Transverse colon (tissue), 4 donors: ENCODE measurements at regions not wholly inside any gene's neighbourhood (a gene's known extent, or its start where the extent isn't known, plus 50 kb on each side); places are given as distances from the start of the nearest gene placed in this dataset.

Source experiments
- DNase-seq: peaks from one replicate; pipeline ENCODE4 v3.0.0-alpha.2; 2019
- H3K27ac ChIP-seq, 4 donors: fragments of 200-600 bp; sonication (generic); 2 replicates each; pipeline ENCODE4 v1.5.1; 2016 to 2018; ENCODE audit warnings: inconsistent platforms in 4 of 4
- H3K27me3 ChIP-seq: fragments of 200-600 bp; sonication (generic); 2 replicates; pipeline ENCODE4 v1.5.1; 2017; ENCODE audit warnings: inconsistent platforms
- H3K36me3 ChIP-seq, 4 donors: fragments of 200-600 bp; sonication (generic); 2 replicates each; pipeline ENCODE4 v1.5.1; 2017 to 2019; ENCODE audit warnings: inconsistent platforms in 4 of 4
- H3K4me1 ChIP-seq, 4 donors: fragments of 200-600 bp; sonication (generic); 2 replicates each; pipeline ENCODE4 v1.5.1; 2017 to 2020; ENCODE audit warnings: inconsistent platforms in 4 of 4
- H3K4me3 ChIP-seq, 4 donors: fragments of 200-600 bp; sonication (generic); 1 replicate in 1 of 4; 2 replicates in 3 of 4; pipeline versions ENCODE4 v1.5.1 to v1.6.1; 2017 to 2019; ENCODE audit warnings: inconsistent platforms in 4 of 4
- H3K9me3 ChIP-seq, 2 donors: fragments of 200-600 bp; sonication (generic); 2 replicates each; pipeline ENCODE4 v1.5.1; 2017 to 2019; ENCODE audit warnings: inconsistent platforms in 2 of 2
- CTCF ChIP-seq, 5 experiments: fragments of 200-600 bp in 3 of 5; fragments of 450-650 bp in 2 of 5; sonication (generic) in 3 of 5; IDR thresholded peaks; 1 replicate in 2 of 5; 2 replicates in 3 of 5; pipeline ENCODE4 v1.5.1; 2016 to 2017; ENCODE audit warnings: antibody characterized with exemption in 5 of 5, inconsistent platforms in 3 of 5, mild to moderate bottlenecking in 2 of 5, moderate library complexity in 1 of 5
- EP300 ChIP-seq: sonication (generic); formaldehyde crosslinking; IDR thresholded peaks from one replicate; pipeline ENCODE4 v1.6.1; 2017; ENCODE audit warnings: antibody characterized with exemption, low read depth
- POLR2A ChIP-seq: fragments of 450-650 bp; IDR thresholded peaks from one replicate; pipeline ENCODE4 v1.6.1; 2016; ENCODE audit warnings: antibody characterized with exemption, mild to moderate bottlenecking, moderate library complexity
- POLR2AphosphoS5 ChIP-seq, 3 donors: sonication (generic); formaldehyde crosslinking; IDR thresholded peaks; one replicate each; pipeline ENCODE4 v1.6.1; 2016; ENCODE audit warnings: antibody characterized with exemption in 3 of 3
- WGBS, 2 donors: methylation state at CpG; one replicate each; pipeline ENCODE4 v1.1.5; 2018; ENCODE audit warnings: low coverage in 1 of 2; 5-methylcytosine and 5-hydroxymethylcytosine counted together
- in situ Hi-C, 4 donors: fragments of 200-750 bp; cut with MboI; loops; one replicate each; pipeline versions ENCODE4 v1.15.0 to v1.15.1; 2017; ENCODE audit warnings: low sequenced_read_pairs in 3 of 4, low pct_ligation_motif_present in 1 of 4, low pct_unique_long_range_greater_than_20kb in 1 of 4
- intact Hi-C: fragments of 100-400 bp; cut with DNase I; formaldehyde crosslinking; loops from one replicate; pipeline ENCODE4 v1.15.1; 2023; ENCODE audit warnings: low total_unique reads

GRCh38 chr11:80898910-80899309, 1458.1 kb upstream of the TENM4 start:
- Histone ChIP-seq H3K27me3 (no peaks in the 10 kb centered on the region), H3K9me3 (no peaks in the 10 kb centered on the region), H3K4me3 (no peak overlapping the region), H3K4me1 (no peaks in the 10 kb centered on the region), H3K27ac (no peak overlapping the region), H3K36me3 (no peaks in the 10 kb centered on the region)
- DNase-seq: no peak
- no peak for TF ChIP-seq EP300
- TF ChIP-seq POLR2A: no peak
- TF ChIP-seq POLR2AphosphoS5 (IDR thresholded peaks at IDR 0.05): no peak
- TF ChIP-seq CTCF (IDR thresholded peaks at IDR 0.05): no peak
- 79 to 80% methylated on average over 4 of the region's 4 CpGs for WGBS, 2 donors
- in situ Hi-C loops (no loop called here), intact Hi-C loops (no loop called here)

GRCh38 chr11:80886684-80887083, 1445.9 kb upstream of the TENM4 start:
- no peaks in the 10 kb centered on the region for H3K27me3 ChIP-seq
- no peaks in the 10 kb centered on the region for H3K9me3 ChIP-seq
- DNase-seq: no peak
- H3K27ac ChIP-seq: no peak overlapping the region
- H3K4me3 ChIP-seq: no peak overlapping the region
- in situ Hi-C loops: no loop called here
- intact Hi-C loops: no loop called here
- no peaks in the 10 kb centered on the region for H3K36me3 ChIP-seq
- TF ChIP-seq POLR2A (no peak), POLR2AphosphoS5 (IDR thresholded peaks at IDR 0.05) (no peak), CTCF (IDR thresholded peaks at IDR 0.05) (no peak), EP300 (no peak)
- no peaks in the 10 kb centered on the region for H3K4me1 ChIP-seq

- Histone ChIP-seq H3K27me3 (no peaks in the 10 kb centered on the region), H3K9me3 (no peaks in the 10 kb centered on the region), H3K36me3 (no peaks in the 10 kb centered on the region), H3K4me3 (no peak overlapping the region), H3K4me1 (no peaks in the 10 kb centered on the region), H3K27ac (no peak overlapping the region)
- no peak for DNase-seq
- TF ChIP-seq POLR2AphosphoS5 (IDR thresholded peaks at IDR 0.05) (no peak), CTCF (IDR thresholded peaks at IDR 0.05) (no peak), POLR2A (no peak), EP300 (no peak)
- intact Hi-C loops: no loop called here
- WGBS, 2 donors: 58% methylated on average over 6 of the region's 6 CpGs
- in situ Hi-C loops: no loop called here
Measured at GRCh38 chr11:80873310-80873999, 1432.6 kb upstream of the TENM4 start.

- Histone ChIP-seq H3K4me3 (no peak overlapping the region), H3K27me3 (no peaks in the 10 kb centered on the region), H3K9me3 (no peaks in the 10 kb centered on the region), H3K27ac (no peak overlapping the region), H3K4me1 (no peaks in the 10 kb centered on the region), H3K36me3 (no peaks in the 10 kb centered on the region)
- no peak for TF ChIP-seq POLR2A
- no peak for TF ChIP-seq CTCF (IDR thresholded peaks at IDR 0.05)
- no peak for TF ChIP-seq POLR2AphosphoS5 (IDR thresholded peaks at IDR 0.05)
- TF ChIP-seq EP300: no peak
- intact Hi-C loops (no loop called here), in situ Hi-C loops (no loop called here)
- DNase-seq: no peak
Measured at GRCh38 chr11:80872116-80872728, 1431.4 kb upstream of the TENM4 start.
